K562 (cell line): ENCODE measurements at regions not wholly inside any gene's neighbourhood (a gene's known extent, or its start where the extent isn't known, plus 50 kb on each side); places are given as distances from the start of the nearest gene placed in this dataset.

Experiments
- ATAC-seq: fragments of 200-7000 bp; cut with Tn5 transposase; 3 replicates; pipeline ENCODE4 v1.9.1; 2020; ENCODE audit warnings: moderate library complexity
- BruUV-seq: library from RNA; stranded (reverse); fragments of 400-500 nt; replicated peaks from 2 replicates; lab custom pipeline; 2021; lab: Mats Ljungman, UMichigan
- CTCF ChIA-PET: fragments of 300-600 bp; formaldehyde crosslinking; extraction: SDS; loops from one replicate; lab custom pipeline; 2021; ENCODE audit warnings: low intra/inter-chr PET ratio; lab: Yijun Ruan, JAX
- POLR2A ChIA-PET: fragments of 300-600, 350-650 bp; sonication (Branson Sonifier 250); formaldehyde crosslinking; extraction: SDS; loops from one replicate; lab custom pipeline; 2021; ENCODE audit warnings: antibody characterized with exemption, inconsistent platforms; lab: Yijun Ruan, JAX
- DNase-seq, 4 experiments: peaks; one replicate each; pipeline versions ENCODE4 v3.0.0 to v3.0.0-alpha.2; 2011 to 2018; ENCODE audit warnings: low spot score in 3 of 4, mixed read lengths in 3 of 4; ENCODE audit errors: extremely low read depth in 1 of 4
- FAIRE-seq: peaks from 2 replicates; lab custom pipeline; 2011; peaks lifted over from hg19 to GRCh38; lab: Jason Lieb, UNC
- H2AFZ ChIP-seq: 2 replicates; pipeline ENCODE4 v1.6.0; 2011; ENCODE audit warnings: low read depth, low read length, control low read depth, inconsistent platforms
- H3K27ac ChIP-seq: fragments of 200-600 bp; 3 replicates; pipeline ENCODE4 v1.8.0; 2011; ENCODE audit warnings: low read depth, mild to moderate bottlenecking, control low read depth, inconsistent platforms, low read length, moderate library complexity, mixed read lengths; ENCODE audit errors: extremely low read depth
- H3K27me3 ChIP-seq, 2 experiments: fragments of 300-600 bp in 1 of 2; 2 replicates in 1 of 2; 3 replicates in 1 of 2; pipeline versions ENCODE4 v1.6.0 to v1.8.0; 2011; ENCODE audit warnings: inconsistent platforms in 2 of 2, low read length in 2 of 2, mild to moderate bottlenecking in 1 of 2, mixed read lengths in 1 of 2, moderate library complexity in 1 of 2; ENCODE audit not compliant: control insufficient read depth in 2 of 2, insufficient read depth in 2 of 2
- H3K36me3 ChIP-seq: fragments of 300-600 bp; 3 replicates; pipeline ENCODE4 v1.8.0; 2011; ENCODE audit warnings: mild to moderate bottlenecking, low read length, inconsistent platforms; ENCODE audit not compliant: control insufficient read depth, insufficient read depth
- H3K4me1 ChIP-seq, 2 experiments: fragments of 200-600 bp in 1 of 2; replicated peaks in 1 of 2; 2 replicates in 1 of 2; 3 replicates in 1 of 2; pipeline versions ENCODE4 v1.5.1 to v1.8.0; 2011; ENCODE audit warnings: inconsistent platforms in 2 of 2, low read length in 2 of 2, mild to moderate bottlenecking in 1 of 2, mixed read lengths in 1 of 2, moderate library complexity in 1 of 2; ENCODE audit not compliant: control insufficient read depth in 2 of 2, insufficient read depth in 2 of 2
- H3K4me2 ChIP-seq: 2 replicates; pipeline ENCODE4 v1.6.1; 2011; ENCODE audit warnings: low read length, control low read depth, inconsistent platforms, mixed read lengths; ENCODE audit not compliant: insufficient read depth
- H3K4me3 ChIP-seq: fragments of 200-600 bp; sonication (generic), shearing (Covaris generic); 2 replicates; pipeline ENCODE4 v1.5.1; 2016; ENCODE audit warnings: control low read depth, inconsistent platforms
- H3K79me2 ChIP-seq: fragments of 200-600 bp; 3 replicates; pipeline ENCODE4 v1.8.0; 2011; ENCODE audit warnings: low read length, inconsistent platforms; ENCODE audit not compliant: control insufficient read depth, insufficient read depth
- H3K9ac ChIP-seq, 2 experiments: 2 replicates each; pipeline versions ENCODE4 v1.6.0 to v1.6.1; 2011; ENCODE audit warnings: low read depth in 2 of 2, low read length in 2 of 2, control low read depth in 1 of 2, inconsistent platforms in 1 of 2, mild to moderate bottlenecking in 1 of 2, mixed read lengths in 1 of 2; ENCODE audit not compliant: insufficient read depth in 1 of 2
- H3K9me1 ChIP-seq: one replicate; pipeline ENCODE4 v1.6.0; 2011; ENCODE audit warnings: inconsistent platforms, mild to moderate bottlenecking, low read length, moderate library complexity; ENCODE audit not compliant: control insufficient read depth, insufficient read depth
- H3K9me3 ChIP-seq: replicated peaks from 2 replicates; pipeline ENCODE4 v1.5.1; 2011; ENCODE audit warnings: low read depth, low read length, inconsistent platforms; ENCODE audit not compliant: control insufficient read depth, insufficient read depth
- H4K20me1 ChIP-seq: replicated peaks from 2 replicates; pipeline ENCODE4 v1.6.1; 2011; ENCODE audit warnings: low read length, inconsistent platforms, mixed read lengths; ENCODE audit not compliant: control insufficient read depth, insufficient read depth
- CBX2 ChIP-seq: fragments of 200-600 bp; sonication (generic); IDR thresholded peaks from one replicate; pipeline ENCODE4 v1.6.1; 2012; ENCODE audit warnings: mild to moderate bottlenecking, low read length, inconsistent platforms; ENCODE audit not compliant: insufficient read depth, poor library complexity, severe bottlenecking
- FOS ChIP-seq: IDR thresholded peaks from 3 replicates; pipeline ENCODE4 v1.6.1; 2011; ENCODE audit not compliant: insufficient read length; ENCODE audit errors: extremely low read depth
- GMEB1 ChIP-seq: fragments of 250-450 bp; sonication (Bioruptor Pico); IDR thresholded peaks from 2 replicates; pipeline ENCODE4 v1.4.0; 2020; ENCODE audit warnings: mild to moderate bottlenecking
- HMGN3 ChIP-seq: IDR thresholded peaks from 2 replicates; pipeline ENCODE4 v1.6.1; 2011; ENCODE audit warnings: borderline replicate concordance, low read depth, mild to moderate bottlenecking, mixed read lengths, low read length; ENCODE audit not compliant: insufficient read length; ENCODE audit errors: extremely low read depth
- KLF16 ChIP-seq: IDR thresholded peaks from 2 replicates; pipeline ENCODE4 v1.6.1; 2016; ENCODE audit warnings: antibody characterized with exemption
- MAFF ChIP-seq: IDR thresholded peaks from 2 replicates; pipeline ENCODE4 v1.6.1; 2012; ENCODE audit warnings: low read length, improper control_type of control experiment
- SMAD1 ChIP-seq: fragments of 150-350 bp; IDR thresholded peaks from 2 replicates; pipeline ENCODE4 v1.6.1; 2014; ENCODE audit warnings: low read length, low read depth; ENCODE audit not compliant: partially characterized antibody
- ZNF124 ChIP-seq: sonication (generic); formaldehyde crosslinking; IDR thresholded peaks from 2 replicates; pipeline ENCODE4 v1.8.1; 2022; ENCODE audit warnings: missing genetic modification reagents
- ZNF133 ChIP-seq: fragments of 250-450 bp; sonication (Bioruptor Pico); IDR thresholded peaks from 2 replicates; pipeline ENCODE4 v1.4.0; 2020; ENCODE audit warnings: mild to moderate bottlenecking
- ZNF445 ChIP-seq: fragments of 250-450 bp; sonication (Bioruptor Pico); IDR thresholded peaks from 2 replicates; pipeline ENCODE4 v1.4.0; 2020; ENCODE audit warnings: low read depth, mild to moderate bottlenecking, moderate library complexity
- ZNF639 ChIP-seq, 2 experiments: fragments of 200-800 bp in 1 of 2; sonication (Bioruptor generic) in 1 of 2; sonication (generic) in 1 of 2; formaldehyde crosslinking in 1 of 2; IDR thresholded peaks in 1 of 2; conservative IDR thresholded peaks in 1 of 2; 2 replicates each; pipeline versions ENCODE4 v1.5.0 to v1.6.1; 2016 to 2020; ENCODE audit warnings: missing compliant biosample characterization in 1 of 2, missing genetic modification characterization in 1 of 2, missing genetic modification reagents in 1 of 2
- ZNF695 ChIP-seq: fragments of 450-650 bp; formaldehyde crosslinking; IDR thresholded peaks from 2 replicates; pipeline ENCODE4 v1.4.0; 2020; ENCODE audit warnings: mild to moderate bottlenecking, moderate library complexity
- WGBS: fragments of 100-300 bp; shearing (Covaris generic); methylation state at CpG from one replicate; pipeline ENCODE4 v1.1.6; 2016; ENCODE audit warnings: low coverage, mixed read lengths; ENCODE audit not compliant: insufficient coverage; ENCODE audit errors: missing lambda C conversion rate; 5-methylcytosine and 5-hydroxymethylcytosine counted together
- in situ Hi-C: fragments of 300-500 bp; cut with MboI; formaldehyde crosslinking; loops from 4 replicates; pipeline ENCODE4 v1.15.0; 2018; ENCODE audit warnings: inconsistent platforms, mixed read lengths
- intact Hi-C: fragments of 100-400 bp; cut with micrococcal nuclease; formaldehyde crosslinking; loops from 2 replicates; pipeline ENCODE4 v1.14.2; 2022
- TF ChIP-seq, protein P1 (sequence below): sonication (generic); formaldehyde crosslinking; IDR thresholded peaks from 2 replicates; pipeline ENCODE4 v1.8.1; 2023; ENCODE audit warnings: mild to moderate bottlenecking, missing genetic modification reagents
- TF ChIP-seq, protein P2 (sequence below): fragments of 250-450 bp; sonication (Bioruptor Pico); IDR thresholded peaks from 2 replicates; pipeline ENCODE4 v1.5.0; 2020; ENCODE audit warnings: mild to moderate bottlenecking

DNA sequence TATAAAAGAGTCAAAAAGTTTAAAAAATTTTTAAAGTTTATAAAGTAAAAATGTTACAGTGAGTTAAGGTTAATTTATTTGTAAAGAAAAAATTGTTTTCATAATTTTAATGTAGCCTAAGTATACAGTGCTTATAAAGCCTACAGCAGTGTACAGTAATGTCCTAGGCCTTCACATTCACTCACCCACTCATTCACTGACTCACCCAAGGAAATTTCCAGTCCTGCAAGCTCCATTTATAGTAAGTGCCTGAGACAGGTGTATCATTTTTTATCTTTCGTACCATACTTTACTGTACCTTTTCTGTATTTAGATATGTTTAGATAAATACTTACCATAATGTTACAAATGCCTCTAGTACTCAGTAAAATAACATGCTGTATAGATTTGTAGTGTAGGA lies 269.7 kb upstream of the PHF14 start (continued):
- TF ChIP-seq GMEB1 (CRISPR knock-in tag), result no peak
- TF ChIP-seq ZNF124 (CRISPR knock-in tag), result no peak

DNA sequence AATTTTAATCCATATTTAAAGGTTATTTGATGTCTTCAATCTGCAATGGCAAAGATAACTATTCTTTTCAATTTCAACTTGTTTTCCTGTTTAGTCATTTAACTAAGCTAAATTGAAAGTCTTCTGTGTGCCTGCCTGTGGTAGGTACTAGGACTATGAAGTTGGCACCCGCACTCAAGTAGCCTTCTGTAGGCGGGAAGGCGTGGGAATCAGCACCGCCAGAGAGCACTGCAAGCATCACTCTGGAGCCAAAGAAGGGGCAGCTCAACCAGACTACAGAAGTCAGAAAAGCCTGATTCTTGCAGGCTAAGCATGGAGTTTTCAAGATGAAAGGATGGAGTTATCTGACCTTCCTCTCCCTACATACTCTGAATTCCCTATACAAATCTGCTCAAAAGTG lies 269.0 kb upstream of the PHF14 start:
- no peak overlapping the region for H3K9ac ChIP-seq
- no peak for TF ChIP-seq FOS
- no peak for TF ChIP-seq ZNF445 (CRISPR knock-in tag)
- no peak for TF ChIP-seq CBX2
- no peak for TF ChIP-seq HMGN3
- TF ChIP-seq, protein P1, sequence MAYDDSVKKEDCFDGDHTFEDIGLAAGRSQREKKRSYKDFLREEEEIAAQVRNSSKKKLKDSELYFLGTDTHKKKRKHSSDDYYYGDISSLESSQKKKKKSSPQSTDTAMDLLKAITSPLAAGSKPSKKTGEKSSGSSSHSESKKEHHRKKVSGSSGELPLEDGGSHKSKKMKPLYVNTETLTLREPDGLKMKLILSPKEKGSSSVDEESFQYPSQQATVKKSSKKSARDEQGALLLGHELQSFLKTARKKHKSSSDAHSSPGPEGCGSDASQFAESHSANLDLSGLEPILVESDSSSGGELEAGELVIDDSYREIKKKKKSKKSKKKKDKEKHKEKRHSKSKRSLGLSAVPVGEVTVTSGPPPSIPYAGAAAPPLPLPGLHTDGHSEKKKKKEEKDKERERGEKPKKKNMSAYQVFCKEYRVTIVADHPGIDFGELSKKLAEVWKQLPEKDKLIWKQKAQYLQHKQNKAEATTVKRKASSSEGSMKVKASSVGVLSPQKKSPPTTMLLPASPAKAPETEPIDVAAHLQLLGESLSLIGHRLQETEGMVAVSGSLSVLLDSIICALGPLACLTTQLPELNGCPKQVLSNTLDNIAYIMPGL (CRISPR knock-in tag), result no peak
- no peak for TF ChIP-seq SMAD1
- no peak for TF ChIP-seq ZNF639 (CRISPR knock-in tag; conservative IDR thresholded peaks at IDR 0.05 in 1 of 2, IDR thresholded peaks at IDR 0.05 in 1 of 2)
- TF ChIP-seq ZNF695, result no peak
- TF ChIP-seq, protein P2, sequence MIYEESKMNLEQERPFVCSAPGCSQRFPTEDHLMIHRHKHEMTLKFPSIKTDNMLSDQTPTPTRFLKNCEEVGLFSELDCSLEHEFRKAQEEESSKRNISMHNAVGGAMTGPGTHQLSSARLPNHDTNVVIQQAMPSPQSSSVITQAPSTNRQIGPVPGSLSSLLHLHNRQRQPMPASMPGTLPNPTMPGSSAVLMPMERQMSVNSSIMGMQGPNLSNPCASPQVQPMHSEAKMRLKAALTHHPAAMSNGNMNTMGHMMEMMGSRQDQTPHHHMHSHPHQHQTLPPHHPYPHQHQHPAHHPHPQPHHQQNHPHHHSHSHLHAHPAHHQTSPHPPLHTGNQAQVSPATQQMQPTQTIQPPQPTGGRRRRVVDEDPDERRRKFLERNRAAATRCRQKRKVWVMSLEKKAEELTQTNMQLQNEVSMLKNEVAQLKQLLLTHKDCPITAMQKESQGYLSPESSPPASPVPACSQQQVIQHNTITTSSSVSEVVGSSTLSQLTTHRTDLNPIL (CRISPR knock-in tag), result no peak
- no peak for TF ChIP-seq ZNF133 (CRISPR knock-in tag)
- no peak for TF ChIP-seq KLF16
- TF ChIP-seq MAFF, result no peak
- TF ChIP-seq, all 486 proteins: peak for 0
- BruUV-seq, result no TSS peak
- Histone ChIP-seq H4K20me1 (0 out of 2 replicates have a peak, but pooled peaks cover 4% of the 10 kb centered on the region), H3K36me3 (peaks cover 20% of the 10 kb centered on the region), H3K9me3 (no peaks in the 10 kb centered on the region), H3K79me2 (peaks cover 79% of the 10 kb centered on the region), H3K9me1 (no peaks in the 10 kb centered on the region), H3K27me3 (no peaks in the 10 kb centered on the region), H3K4me1 (peaks cover 0 to 11% of the 10 kb centered on the region in 2 experiments; a peak in 3 of 5 replicates), H3K4me2 (no peak overlapping the region), H3K4me3 (no peak overlapping the region), H2AFZ (no peak overlapping the region), H3K27ac (no peak overlapping the region)
- ATAC-seq (no peak), FAIRE-seq (no peak), DNase-seq (no peak)
- intact Hi-C loops (loop anchor here (5.0 to 10.0 kb wide), 4 partner anchors 67 to 1510 kb away; no protein-coding TSS in a partner anchor), in situ Hi-C loops (no loop called here)
- 68% methylated on average over 4 of the region's 4 CpGs for WGBS
- CTCF ChIA-PET, result no interaction called here
- POLR2A ChIA-PET, result interaction anchor here (0.9 kb wide), 1 partner anchor 15 kb away, joined by 3 read pairs; no protein-coding TSS in a partner anchor
